Ovary (tissue), 7 donors: ENCODE measurements at regions not wholly inside any gene's neighbourhood (a gene's known extent, or its start where the extent isn't known, plus 50 kb on each side); places are given as distances from the start of the nearest gene placed in this dataset.

Experiments used
- DNase-seq, 5 donors: peaks; one replicate each; pipeline ENCODE4 v3.0.0-alpha.2; 2019 to 2020
- H3K27ac ChIP-seq, 2 donors: fragments of 200-600 bp; one replicate each; pipeline versions ENCODE4 v1.5.1 to v1.8.0; 2019 to 2022
- H3K27me3 ChIP-seq: fragments of 200-600 bp; one replicate; pipeline ENCODE4 v1.8.0; 2022
- H3K36me3 ChIP-seq: fragments of 200-600 bp; sonication (generic); one replicate; pipeline ENCODE4 v1.5.1; 2019
- H3K4me1 ChIP-seq: one replicate; pipeline ENCODE4 v1.8.1; 2013; ENCODE audit warnings: mild to moderate bottlenecking, moderate library complexity; ENCODE audit not compliant: insufficient read depth
- H3K4me3 ChIP-seq: fragments of 200-600 bp; sonication (generic); one replicate; pipeline ENCODE4 v1.5.1; 2017
- H3K9me3 ChIP-seq, 2 donors: fragments of 200-600 bp in 1 of 2; sonication (generic) in 1 of 2; one replicate each; pipeline versions ENCODE4 v1.5.1 to v1.8.1; 2013 to 2019; ENCODE audit warnings: mild to moderate bottlenecking in 1 of 2, moderate library complexity in 1 of 2
- EP300 ChIP-seq: sonication (generic); formaldehyde crosslinking; IDR thresholded peaks from one replicate; pipeline ENCODE4 v1.6.1; 2017; ENCODE audit warnings: antibody characterized with exemption
- POLR2A ChIP-seq: fragments of 450-650 bp; IDR thresholded peaks from one replicate; pipeline ENCODE4 v1.6.1; 2017; ENCODE audit warnings: antibody characterized with exemption, mild to moderate bottlenecking, moderate library complexity
- WGBS, 3 donors: extraction: QIAGEN DNeasy Blood & Tissue Kit in 1 of 3; methylation state at CpG; one replicate each; pipeline versions ENCODE4 v1.1.5 to v1.1.7; 2013 to 2017; 5-methylcytosine and 5-hydroxymethylcytosine counted together
- intact Hi-C, 4 donors: fragments of 100-400 bp; cut with DNase I; formaldehyde crosslinking; loops; one replicate each; pipeline versions ENCODE4 v1.11.0 to v1.15.1; 2022 to 2023
- TF ChIP-seq, protein P1 (sequence below), 3 donors: fragments of 450-650 bp in 2 of 3; fragments of 200-600 bp in 1 of 3; IDR thresholded peaks; one replicate each; pipeline versions ENCODE4 v1.5.1 to v1.8.0; 2016 to 2022; ENCODE audit warnings: antibody characterized with exemption in 3 of 3, mild to moderate bottlenecking in 1 of 3
- donor health status: DM: no; HTN: no; CAD: no; lungs with moderate emphysema.
- donor health status: DM: no; HTN: no; CAD: no.
- donor health status: Bipolar disorder and iron deficiency.
- donor health status: DM: no; HTN: no; CAD: no.
- donor health status: DM: yes; HTN: yes; CAD: no.

DNA sequence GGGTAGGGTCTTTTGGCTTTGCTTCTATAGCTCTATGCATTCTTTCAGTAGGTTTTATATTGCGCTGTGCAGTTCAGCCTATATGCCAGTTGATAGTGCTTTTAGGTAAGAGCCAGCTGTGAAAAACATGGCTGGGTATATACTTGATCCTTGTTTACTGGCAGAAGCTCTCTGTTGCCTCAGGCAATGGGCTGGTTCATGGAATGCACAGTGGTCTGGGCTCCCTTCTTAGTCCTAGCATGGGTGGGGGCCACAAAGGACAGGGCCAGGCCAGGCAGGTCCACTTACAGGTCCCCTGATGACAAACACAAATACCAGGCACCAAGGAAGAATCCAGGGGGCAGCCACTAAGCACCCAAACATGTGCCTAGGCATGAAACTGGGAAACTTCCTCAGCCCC lies 240.7 kb downstream of the SEC23A start:
- H3K4me1 ChIP-seq: no peaks in the 10 kb centered on the region
- H3K27ac ChIP-seq: no peak overlapping the region
- intact Hi-C loops: loop anchor here in 1 of 4 donors (10.0 kb wide), 1 partner anchor 138 kb away; no protein-coding TSS in a partner anchor
- TF ChIP-seq EP300 (no peak), POLR2A (no peak)
- TF ChIP-seq, protein P1, sequence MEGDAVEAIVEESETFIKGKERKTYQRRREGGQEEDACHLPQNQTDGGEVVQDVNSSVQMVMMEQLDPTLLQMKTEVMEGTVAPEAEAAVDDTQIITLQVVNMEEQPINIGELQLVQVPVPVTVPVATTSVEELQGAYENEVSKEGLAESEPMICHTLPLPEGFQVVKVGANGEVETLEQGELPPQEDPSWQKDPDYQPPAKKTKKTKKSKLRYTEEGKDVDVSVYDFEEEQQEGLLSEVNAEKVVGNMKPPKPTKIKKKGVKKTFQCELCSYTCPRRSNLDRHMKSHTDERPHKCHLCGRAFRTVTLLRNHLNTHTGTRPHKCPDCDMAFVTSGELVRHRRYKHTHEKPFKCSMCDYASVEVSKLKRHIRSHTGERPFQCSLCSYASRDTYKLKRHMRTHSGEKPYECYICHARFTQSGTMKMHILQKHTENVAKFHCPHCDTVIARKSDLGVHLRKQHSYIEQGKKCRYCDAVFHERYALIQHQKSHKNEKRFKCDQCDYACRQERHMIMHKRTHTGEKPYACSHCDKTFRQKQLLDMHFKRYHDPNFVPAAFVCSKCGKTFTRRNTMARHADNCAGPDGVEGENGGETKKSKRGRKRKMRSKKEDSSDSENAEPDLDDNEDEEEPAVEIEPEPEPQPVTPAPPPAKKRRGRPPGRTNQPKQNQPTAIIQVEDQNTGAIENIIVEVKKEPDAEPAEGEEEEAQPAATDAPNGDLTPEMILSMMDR (IDR thresholded peaks at IDR 0.05): no peak
- no peaks in the 10 kb centered on the region for H3K27me3 ChIP-seq
- DNase-seq: no peak
- no peaks in the 10 kb centered on the region for H3K9me3 ChIP-seq
- H3K36me3 ChIP-seq: no peaks in the 10 kb centered on the region
- 98 to 100% (median 100%) methylated on average over 1 of the region's 1 CpG for WGBS, 3 donors
- no peak overlapping the region for H3K4me3 ChIP-seq

DNA sequence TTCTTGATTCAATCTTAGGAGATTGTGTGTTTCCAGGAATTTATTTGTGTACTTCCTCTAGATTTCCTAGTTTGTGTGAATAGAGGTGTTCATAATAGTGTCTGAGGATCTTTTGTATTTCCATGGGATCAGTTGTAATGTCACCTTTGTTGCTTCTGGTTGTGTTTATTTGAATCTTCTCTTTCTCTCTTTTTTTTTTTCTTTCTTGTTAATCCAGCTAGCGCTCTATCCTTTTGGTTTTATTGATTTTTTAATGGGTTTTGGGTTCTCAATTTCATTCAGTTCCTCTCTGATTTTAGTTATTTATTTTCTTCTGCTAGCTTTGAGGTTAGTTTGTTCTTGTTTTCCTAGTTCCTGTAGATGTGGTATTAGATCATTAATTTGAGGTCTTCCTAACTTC lies 242.5 kb downstream of the SEC23A start:
- Histone ChIP-seq H3K9me3 (no peaks in the 10 kb centered on the region), H3K36me3 (no peaks in the 10 kb centered on the region), H3K4me3 (no peak overlapping the region), H3K27me3 (no peaks in the 10 kb centered on the region), H3K27ac (no peak overlapping the region), H3K4me1 (no peaks in the 10 kb centered on the region)
- intact Hi-C loops: loop anchor here in 1 of 4 donors (10.0 kb wide), 1 partner anchor 136 kb away; no protein-coding TSS in a partner anchor
- no peak for TF ChIP-seq POLR2A
- no peak for TF ChIP-seq EP300
- TF ChIP-seq, protein P1 (IDR thresholded peaks at IDR 0.05): no peak
- no peak for DNase-seq
- 89 to 93% (median 92%) methylated on average over 1 of the region's 1 CpG for WGBS, 3 donors

DNA sequence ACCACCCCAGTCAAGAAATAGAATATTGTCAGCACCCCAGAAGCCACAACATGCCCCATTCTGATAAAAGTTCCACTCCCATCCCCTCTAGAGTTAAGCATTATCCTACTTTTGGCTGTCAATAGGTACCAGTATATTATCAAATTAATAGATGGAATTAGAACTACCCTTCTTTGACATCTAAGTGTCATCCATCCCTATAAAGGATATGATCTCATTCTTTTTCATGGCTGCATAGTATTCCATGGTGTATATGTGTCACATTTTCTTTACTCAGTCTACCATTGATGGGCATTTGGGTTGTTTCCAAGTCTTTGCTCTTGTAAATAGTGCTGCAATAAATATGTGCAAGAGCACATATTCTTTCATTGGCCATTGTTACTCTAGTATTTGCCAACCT lies 246.2 kb downstream of the SEC23A start:
- no peaks in the 10 kb centered on the region for H3K9me3 ChIP-seq
- no peak for DNase-seq
- no peak overlapping the region for H3K4me3 ChIP-seq
- intact Hi-C loops: no loop called here
- H3K27me3 ChIP-seq: no peaks in the 10 kb centered on the region
- no peaks in the 10 kb centered on the region for H3K36me3 ChIP-seq
- no peak for TF ChIP-seq EP300
- TF ChIP-seq, protein P1 (IDR thresholded peaks at IDR 0.05): no peak
- TF ChIP-seq POLR2A: no peak
- no peak overlapping the region for H3K27ac ChIP-seq
- no peaks in the 10 kb centered on the region for H3K4me1 ChIP-seq

DNA sequence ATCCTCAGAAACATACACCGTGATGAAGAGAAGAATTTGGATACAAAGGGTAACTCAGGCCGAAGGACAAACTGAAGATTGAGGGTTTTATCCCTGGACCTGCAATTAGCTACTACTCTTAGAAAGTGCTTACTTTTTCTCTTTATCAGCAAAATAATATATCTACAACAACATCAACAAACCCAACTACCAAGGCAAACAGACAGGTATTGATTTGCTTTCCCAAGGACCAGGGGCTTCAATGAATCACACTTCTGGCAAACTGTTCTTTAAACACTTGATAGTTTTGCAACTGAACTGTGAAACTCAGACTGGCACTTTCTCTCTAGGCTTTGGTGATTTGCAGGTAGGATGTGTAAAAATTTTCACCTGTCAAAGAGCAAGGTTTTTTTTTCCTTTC lies 247.5 kb downstream of the SEC23A start:
- no peak overlapping the region for H3K27ac ChIP-seq
- WGBS, 3 donors: 82 to 91% (median 83%) methylated on average over 2 of the region's 2 CpGs

More for the DNA sequence above, 247.5 kb downstream of the SEC23A start:
- Histone ChIP-seq H3K9me3 (no peaks in the 10 kb centered on the region), H3K4me3 (no peak overlapping the region), H3K27me3 (no peaks in the 10 kb centered on the region), H3K36me3 (no peaks in the 10 kb centered on the region), H3K4me1 (no peaks in the 10 kb centered on the region)
- intact Hi-C loops: no loop called here
- no peak for DNase-seq
- TF ChIP-seq EP300 (no peak), POLR2A (no peak)
- TF ChIP-seq, protein P1 (IDR thresholded peaks at IDR 0.05): no peak
